ENCODE measurements at regions not wholly inside any gene's neighbourhood (a gene's known extent, or its start where the extent isn't known, plus 50 kb on each side); places are given as distances from the start of the nearest gene placed in this dataset.
"Not testable (repeated sequence)": the region's sequence is repeated elsewhere in the genome, so short reads cannot be mapped to it uniquely, and the experiment has no call there.

DNA sequence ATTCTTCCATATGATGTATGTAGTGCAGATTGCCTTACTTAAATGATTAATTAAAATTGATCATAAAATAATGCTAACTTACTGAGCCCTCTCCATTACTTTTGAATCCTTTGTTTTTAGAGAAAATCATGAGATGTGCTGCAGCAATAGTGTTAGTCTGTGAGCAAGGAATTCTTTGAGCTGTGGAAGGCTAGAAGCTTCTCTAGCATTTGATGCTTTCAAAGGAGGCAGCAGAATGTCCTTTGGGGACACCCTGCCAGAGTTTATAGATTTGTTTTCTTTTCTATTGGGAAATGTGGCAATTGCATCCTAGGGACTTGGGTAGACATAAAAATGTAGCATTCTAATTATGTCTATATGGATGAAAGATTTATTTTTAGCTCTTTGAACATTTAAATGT, 284.1 kb upstream of the SMIM30 start:
- no peak for DNase-seq (ENCODE audit: low read depth in 4 of 4, low spot score in 1 of 4)

- DNase-seq (ENCODE audit: low read depth in 4 of 4, low spot score in 1 of 4) = no peak
Measured at GRCh38 chr7:113402005-113402404, 283.7 kb upstream of the SMIM30 start.

GRCh38 chr7:113394856-113395255, 276.5 kb upstream of the SMIM30 start:
- DNase-seq (ENCODE audit: low read depth in 4 of 4, low spot score in 1 of 4) = no peak

DNA sequence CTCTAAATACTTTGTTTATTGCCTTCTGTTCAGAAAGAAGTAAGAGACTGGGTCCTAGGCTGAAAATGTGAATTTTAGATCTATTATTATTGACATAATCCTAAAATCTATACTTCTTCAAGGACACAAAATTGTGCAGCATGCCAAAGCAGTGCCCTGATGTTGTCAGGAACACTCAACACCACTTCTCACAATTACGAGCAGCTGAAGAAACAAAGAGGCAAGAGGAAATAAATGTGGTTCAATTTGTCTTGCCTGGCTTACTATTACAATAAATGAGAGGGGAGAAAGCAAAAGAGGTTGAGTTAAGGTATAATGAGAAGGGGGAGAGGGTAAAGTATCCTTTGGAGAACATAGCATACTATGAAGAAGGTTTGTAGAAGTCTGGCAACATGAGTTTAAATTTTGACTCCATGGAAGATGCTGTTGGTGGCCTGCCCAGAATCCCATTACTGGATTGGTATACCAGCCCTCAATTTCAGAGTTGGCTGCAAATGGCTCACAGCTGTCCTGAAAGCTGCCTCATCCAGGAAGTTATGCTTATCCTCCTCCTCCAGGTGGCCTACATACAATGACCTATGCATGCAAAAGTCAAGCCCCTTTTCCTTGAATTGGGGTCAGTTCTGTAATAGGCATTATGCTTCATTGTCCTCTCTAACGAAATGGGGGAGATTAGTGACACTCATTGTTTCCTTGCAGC, 274.6 kb upstream of the SMIM30 start:
- no peak for DNase-seq (ENCODE audit: low read depth in 4 of 4, low spot score in 1 of 4)

DNA sequence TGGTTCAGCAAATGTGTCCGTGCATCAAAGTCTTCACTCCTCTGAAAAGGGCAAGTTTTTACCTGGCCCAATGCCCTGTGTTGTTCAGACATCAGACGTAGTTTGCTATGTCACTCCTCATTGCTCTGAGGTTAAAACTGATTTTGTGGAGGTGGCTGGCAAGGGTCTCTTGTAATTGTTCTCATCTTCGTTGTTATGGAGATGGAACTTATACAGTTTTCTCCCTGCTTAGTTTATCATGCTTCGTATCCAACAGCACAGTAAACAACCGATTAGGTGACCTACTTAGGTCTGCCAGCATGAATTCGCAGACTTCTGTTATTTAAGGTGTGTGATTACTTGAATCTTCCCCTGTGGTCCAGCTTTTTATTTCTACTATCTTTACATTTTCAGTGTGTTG, 274.1 kb upstream of the SMIM30 start:
- no peak for DNase-seq (ENCODE audit: low read depth in 4 of 4, low spot score in 1 of 4)

- DNase-seq (ENCODE audit: low read depth in 4 of 4, low spot score in 1 of 4) = no peak
Measured at GRCh38 chr7:113389112-113389646, 270.8 kb upstream of the SMIM30 start.

DNA sequence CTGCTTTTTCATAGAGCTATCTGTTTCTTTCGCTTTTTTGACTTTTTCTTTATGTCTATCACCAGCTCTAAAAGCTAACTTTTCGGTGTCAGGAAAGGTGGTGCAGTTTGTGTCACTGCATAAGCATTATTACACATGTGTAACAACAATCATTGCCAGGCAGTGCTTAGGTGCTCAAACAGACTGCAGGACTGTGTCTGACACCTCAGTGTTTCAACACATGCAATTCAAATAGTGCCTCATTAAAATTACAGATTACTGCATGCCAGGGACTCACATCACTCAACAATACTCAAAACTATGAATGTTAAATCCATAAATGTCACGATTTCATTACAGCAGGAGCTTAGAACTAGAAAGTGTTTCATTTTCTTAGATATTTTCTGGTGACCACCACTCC, 265.3 kb upstream of the SMIM30 start:
- no peak for DNase-seq (ENCODE audit: low read depth in 4 of 4, low spot score in 1 of 4)

DNA sequence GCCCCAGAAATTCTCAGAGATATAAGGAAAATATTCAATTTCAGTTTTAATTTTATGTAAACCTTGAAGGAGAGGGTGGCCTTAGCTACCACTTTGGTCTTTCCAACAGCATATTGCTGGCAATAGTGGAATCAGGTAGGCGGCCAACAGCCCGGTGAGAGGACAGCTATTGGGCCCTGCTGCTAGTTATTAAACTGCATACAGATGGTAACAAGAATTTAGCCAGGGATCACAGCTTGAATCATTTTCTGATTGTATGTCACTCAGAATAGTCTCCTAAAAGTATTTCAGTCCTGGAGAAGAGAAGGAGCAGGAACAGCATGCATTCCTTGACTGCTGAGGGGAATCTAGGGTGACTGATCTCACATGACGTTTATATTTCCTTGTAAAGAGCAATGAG, 261.4 kb upstream of the SMIM30 start:
- DNase-seq (ENCODE audit: low read depth in 4 of 4, low spot score in 1 of 4) = no peak

DNA sequence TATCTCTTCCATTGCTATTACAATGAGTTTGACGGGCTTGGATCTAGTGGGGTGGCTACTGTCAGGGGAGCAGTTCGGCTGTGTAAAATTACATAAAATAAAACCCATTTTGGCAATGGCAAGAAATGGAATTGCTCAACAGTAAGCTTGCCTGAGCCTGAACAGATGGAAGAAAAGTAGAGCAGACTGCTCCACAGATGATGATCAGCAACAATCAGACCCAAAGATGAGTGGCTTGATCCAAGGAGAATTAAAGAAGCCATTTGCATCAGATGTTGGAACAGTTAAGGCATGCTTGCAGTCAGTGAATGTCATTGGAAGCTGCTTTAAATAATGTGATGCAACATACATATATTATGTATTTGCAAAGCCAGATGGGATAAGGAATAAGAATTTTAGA, 256.6 kb upstream of the SMIM30 start:
- DNase-seq (ENCODE audit: low read depth in 4 of 4, low spot score in 1 of 4) = no peak

DNA sequence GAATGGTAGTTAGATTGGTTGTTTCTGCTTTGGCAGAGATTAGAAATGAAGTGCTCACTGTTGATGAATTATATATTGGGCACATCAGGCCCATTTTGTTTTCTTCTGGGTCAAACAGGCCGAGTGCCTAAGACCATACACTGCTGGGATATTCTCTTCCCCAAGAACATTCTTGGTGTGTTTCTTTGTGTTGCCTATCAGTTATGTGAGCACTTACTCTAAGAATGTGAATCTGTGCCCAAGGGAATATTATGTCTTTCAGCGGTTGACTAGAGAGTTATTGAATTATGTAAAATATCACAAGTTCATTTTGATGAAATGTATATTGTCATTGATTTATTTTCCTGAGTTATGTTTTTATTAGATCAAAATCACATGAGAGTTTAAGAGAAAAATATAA, 255.5 kb upstream of the SMIM30 start:
- DNase-seq (ENCODE audit: low read depth in 4 of 4, low spot score in 1 of 4) = no peak

- no peak for DNase-seq (ENCODE audit: low read depth in 4 of 4, low spot score in 1 of 4)
Measured at GRCh38 chr7:113371416-113372043, 253.2 kb upstream of the SMIM30 start.

DNA sequence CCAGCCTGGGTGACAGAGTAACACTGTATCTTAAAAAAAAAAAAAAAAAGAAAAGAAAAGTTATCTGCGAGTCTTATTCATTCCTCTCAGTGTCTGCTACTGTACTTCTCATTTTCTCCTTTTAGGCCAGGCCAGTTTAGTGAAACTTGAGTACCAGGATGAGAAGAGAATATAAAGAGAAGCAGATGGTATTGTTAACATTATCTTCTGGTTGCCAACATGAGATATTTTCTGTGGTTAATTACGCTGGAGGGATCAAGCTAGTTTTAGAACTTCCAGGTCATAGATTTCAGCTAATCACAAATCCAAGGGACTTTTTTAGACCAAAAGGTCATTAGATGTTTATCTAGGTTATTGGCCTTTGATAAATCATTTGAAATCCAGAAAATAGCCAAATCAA, 252.6 kb upstream of the SMIM30 start:
- DNase-seq (ENCODE audit: low read depth in 4 of 4, low spot score in 1 of 4) = no peak

DNA sequence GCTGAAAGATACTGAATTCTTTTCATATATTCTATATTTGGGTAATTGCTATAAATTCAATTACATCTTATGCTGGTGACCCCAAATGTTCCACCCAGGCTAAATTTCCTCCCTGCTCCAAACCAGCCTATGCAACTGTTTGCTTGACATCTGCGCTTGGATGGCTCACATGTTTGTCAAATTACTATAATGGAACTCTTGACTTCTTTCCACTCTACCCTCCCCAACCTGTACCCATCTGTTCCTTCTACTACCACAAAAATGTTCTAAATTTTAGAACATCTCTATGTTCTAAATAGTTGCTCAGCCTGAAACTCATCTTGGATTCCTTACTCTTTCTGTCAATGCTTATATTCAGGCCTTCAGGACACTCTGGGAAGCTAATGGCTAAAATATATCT, 249.9 kb upstream of the SMIM30 start:
- no peak for DNase-seq (ENCODE audit: low read depth in 4 of 4, low spot score in 1 of 4)

- no peak for DNase-seq (ENCODE audit: low read depth in 4 of 4, low spot score in 1 of 4)
Measured at GRCh38 chr7:113367041-113367586, 248.8 kb upstream of the SMIM30 start.

GRCh38 chr7:113366122-113366521, 247.8 kb upstream of the SMIM30 start:
- no peak for DNase-seq (ENCODE audit: low read depth in 4 of 4, low spot score in 1 of 4)

DNA sequence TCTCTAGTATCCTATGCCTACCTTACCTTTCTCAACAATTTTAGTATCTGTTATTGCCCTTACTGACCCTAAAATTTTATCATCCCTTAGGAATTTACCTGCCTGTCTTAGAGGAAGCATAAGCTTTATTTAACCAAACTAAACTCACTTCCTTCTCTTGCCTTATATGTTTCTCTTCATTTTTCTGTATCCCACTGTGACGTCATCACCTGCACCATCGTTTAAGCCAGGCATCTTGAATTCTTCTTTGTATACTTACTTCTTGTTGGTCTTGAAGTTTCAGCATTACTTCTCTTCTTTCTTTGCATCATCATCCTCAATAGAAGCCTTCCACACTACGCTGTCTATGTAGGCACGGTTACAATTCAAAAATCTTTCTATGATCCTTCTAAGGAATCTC, 231.0 kb upstream of the SMIM30 start:
- no peak for DNase-seq (ENCODE audit: low read depth in 4 of 4, low spot score in 1 of 4)

DNA sequence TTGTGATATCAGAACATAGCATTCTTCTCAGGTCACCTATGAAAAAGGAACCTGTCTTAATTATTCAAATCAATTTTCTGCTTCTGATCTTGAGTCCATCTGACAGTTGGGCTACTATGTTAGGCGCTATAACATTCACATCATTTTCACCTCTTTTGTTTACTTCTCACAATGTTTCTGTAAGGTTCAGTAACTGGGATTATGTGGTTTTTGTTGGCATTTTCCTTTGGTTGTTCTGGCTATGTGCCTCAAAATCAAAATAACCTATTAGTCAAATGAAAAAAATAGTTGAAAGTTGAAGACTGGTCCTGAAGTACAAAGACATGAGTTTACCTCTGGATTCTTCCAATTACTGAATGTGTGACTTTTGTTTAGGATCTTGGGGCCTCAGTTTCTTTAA, 221.3 kb upstream of the SMIM30 start:
- no peak for DNase-seq (ENCODE audit: low read depth in 4 of 4, low spot score in 1 of 4)

DNA sequence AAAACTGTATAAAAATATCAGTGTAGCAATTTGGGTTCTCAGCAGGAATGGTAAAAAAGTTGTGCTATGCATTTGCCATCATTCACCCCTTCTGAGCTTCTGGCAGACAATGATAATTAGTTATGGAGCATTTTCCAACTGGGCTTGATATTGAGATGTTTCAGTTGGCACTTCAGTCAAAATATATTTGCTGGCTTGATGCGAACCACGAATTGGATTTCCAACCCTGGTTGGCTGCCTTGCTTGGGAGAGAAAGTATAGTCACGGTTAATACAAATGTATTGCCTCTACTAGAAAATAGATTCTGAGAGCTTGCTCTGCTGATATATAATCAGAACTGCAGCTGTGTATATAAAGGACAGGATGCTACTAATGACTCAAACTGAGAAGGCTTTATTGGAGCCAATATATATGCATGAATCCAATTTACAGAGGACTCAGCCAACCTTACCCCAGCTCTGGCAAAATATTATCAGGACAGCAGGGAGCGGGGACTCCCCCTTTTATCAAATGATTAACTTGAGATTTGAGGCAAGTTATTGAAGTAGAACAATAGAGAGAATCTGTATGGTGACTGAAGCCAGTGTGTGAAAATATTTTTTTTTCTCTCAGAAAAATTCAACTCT, 219.8 kb upstream of the SMIM30 start:
- DNase-seq (ENCODE audit: low read depth in 4 of 4, low spot score in 1 of 4) = no peak

DNA sequence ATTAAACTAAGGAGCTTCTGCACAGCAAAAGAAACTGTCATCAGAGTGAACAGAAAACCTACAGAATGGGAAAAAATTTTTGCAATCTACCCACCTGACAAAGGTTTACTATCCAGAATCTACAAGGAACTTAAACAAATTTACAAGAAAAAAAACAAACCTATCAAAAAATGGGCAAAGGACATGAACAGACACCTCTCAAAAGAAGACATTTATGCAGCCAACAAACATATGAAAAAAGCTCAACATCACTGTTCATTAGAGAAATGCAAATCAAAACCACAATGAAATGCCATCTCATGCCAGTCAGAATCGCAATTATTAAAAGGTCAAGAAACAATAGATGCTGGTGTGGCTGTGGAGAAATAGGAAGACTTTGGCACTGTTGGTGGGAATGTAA, 218.5 kb upstream of the SMIM30 start:
- not testable (repeated sequence) for DNase-seq (ENCODE audit: low read depth in 4 of 4, low spot score in 1 of 4)

DNA sequence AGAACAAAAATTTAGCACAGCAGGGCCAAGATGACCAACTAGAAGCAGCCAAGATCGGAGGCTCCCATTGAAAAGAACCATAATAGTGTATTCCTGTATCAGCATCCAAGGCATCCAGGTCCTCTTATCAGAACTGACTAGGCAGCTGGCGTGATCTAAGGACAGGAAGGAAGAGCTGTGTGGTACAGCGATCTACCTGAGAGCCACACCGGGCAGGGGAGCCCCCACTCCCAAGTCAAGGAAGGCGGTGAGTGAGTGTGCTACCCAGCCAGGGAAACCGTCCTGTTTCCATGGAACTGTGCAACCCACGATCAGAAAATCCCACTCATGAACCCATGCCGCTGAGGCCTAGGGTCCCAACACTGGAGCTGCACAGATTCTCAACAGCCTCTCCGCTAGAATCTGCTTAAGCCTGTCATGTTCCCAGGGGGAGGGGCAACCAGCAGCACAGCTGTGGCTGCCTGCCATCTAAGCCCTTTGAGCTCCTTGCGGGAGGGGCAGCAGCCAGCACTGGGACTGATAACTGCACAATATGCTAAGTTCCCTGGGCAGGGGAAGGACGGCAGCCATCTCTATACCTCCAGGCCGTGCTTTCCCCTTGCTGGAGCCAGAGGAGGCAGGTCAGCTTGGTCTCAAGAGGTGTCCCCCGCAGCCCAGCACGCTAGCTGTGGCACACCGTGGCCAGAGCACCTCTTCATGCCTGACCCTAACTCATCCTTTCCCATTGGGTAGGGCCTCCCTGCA, 213.0 kb upstream of the SMIM30 start:
- DNase-seq (ENCODE audit: low read depth in 4 of 4, low spot score in 1 of 4) = no peak

DNA sequence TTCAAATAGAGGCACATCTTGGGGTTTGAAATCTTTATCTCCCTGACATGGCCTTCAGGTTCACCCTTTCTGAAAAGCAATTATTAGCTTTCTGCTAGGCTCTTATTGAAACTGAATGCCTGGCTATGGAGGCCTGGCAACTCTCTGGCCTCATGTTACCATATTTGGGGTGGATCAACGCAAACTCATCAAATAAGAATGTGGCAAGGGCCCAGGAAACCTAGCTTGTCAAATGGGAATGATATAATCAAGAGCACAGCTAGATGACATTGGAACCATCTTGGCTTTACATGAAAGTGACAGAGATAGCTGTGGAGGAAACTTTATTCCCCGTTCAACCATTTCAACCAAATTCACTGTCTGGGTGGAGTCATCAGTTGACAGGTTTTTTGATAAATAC, 202.8 kb upstream of the SMIM30 start:
- no peak for DNase-seq (ENCODE audit: low read depth in 4 of 4, low spot score in 1 of 4)
